Suppressor macrophage treated with lipopolysaccharide for 4 hours (primary cell): ENCODE measurements at regions not wholly inside any gene's neighbourhood (a gene's known extent, or its start where the extent isn't known, plus 50 kb on each side); places are given as distances from the start of the nearest gene placed in this dataset.

Source experiments
- DNase-seq: peaks from one replicate; pipeline ENCODE4 v3.0.0-alpha.2; 2020

- DNase-seq: no peak
These were observed 97.3 kb downstream of the RTP4 start for GRCh38 chr3:187465503-187465902.

- no peak for DNase-seq
These were observed 96.5 kb downstream of the RTP4 start for GRCh38 chr3:187464682-187465081.

- DNase-seq: no peak
These were observed 90.7 kb downstream of the RTP4 start for GRCh38 chr3:187458921-187459320.

- no peak for DNase-seq
These were observed 90.2 kb downstream of the RTP4 start for GRCh38 chr3:187458383-187458782.

GRCh38 chr3:187456250-187456649, 88.1 kb downstream of the RTP4 start:
- DNase-seq: no peak

- DNase-seq: no peak
These were observed 86.1 kb downstream of the RTP4 start for GRCh38 chr3:187454085-187454815.

GRCh38 chr3:187450431-187451190, 82.4 kb downstream of the RTP4 start:
- no peak for DNase-seq

GRCh38 chr3:187448674-187449073, 80.5 kb downstream of the RTP4 start:
- no peak for DNase-seq

- DNase-seq: no peak
These were observed 79.6 kb downstream of the RTP4 start for GRCh38 chr3:187447737-187448136.

GRCh38 chr3:187445356-187445755, 77.2 kb downstream of the RTP4 start:
- DNase-seq: no peak

- DNase-seq: no peak
These were observed 66.3 kb downstream of the RTP4 start for GRCh38 chr3:187434524-187434923.

GRCh38 chr3:187430576-187430975, 62.4 kb downstream of the RTP4 start:
- DNase-seq: peak; percentile 0
